UCSD-AML1 (cell line): ENCODE measurements at regions not wholly inside any gene's neighbourhood (a gene's known extent, or its start where the extent isn't known, plus 50 kb on each side); places are given as distances from the start of the nearest gene placed in this dataset.
"Not testable (repeated sequence)": the region's sequence is repeated elsewhere in the genome, so short reads cannot be mapped to it uniquely, and the experiment has no call there.

ENCODE experiments used
- DNase-seq: peaks from one replicate; lab custom pipeline; 2025; ENCODE audit not compliant: unreplicated experiment; lab: John Stamatoyannopoulos, UW

DNA sequence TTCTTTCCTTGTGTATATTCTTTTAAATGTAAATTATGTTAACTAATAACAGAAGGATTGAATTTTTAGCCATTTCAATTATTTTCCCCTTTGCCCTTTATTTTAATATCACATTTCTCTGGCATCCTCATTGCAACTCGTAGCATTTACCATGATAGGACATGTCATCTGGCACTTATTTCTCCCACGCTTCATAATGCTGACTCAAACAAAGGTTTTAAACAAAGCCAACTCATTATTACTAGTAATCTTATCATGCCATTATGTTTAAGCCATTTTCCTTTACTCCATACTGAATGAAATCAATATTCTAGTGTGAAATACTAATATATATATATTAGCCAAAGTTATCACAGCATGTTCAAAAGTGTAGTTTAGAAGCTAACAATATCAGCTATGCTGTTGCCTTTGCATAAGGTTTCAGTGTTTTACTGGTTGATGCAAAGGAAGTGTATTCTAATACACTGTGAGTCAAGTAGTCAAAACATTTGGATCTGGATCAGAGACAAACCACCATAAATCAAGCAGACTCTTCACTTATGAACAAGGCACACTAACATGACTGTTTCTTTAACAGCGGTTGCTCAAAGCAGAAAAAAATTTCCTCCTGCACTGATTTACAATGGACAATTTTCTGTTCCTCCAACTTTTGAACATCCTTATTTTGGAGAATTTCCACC, 281.6 kb downstream of the SLC7A11 start:
- DNase-seq, result no peak

DNA sequence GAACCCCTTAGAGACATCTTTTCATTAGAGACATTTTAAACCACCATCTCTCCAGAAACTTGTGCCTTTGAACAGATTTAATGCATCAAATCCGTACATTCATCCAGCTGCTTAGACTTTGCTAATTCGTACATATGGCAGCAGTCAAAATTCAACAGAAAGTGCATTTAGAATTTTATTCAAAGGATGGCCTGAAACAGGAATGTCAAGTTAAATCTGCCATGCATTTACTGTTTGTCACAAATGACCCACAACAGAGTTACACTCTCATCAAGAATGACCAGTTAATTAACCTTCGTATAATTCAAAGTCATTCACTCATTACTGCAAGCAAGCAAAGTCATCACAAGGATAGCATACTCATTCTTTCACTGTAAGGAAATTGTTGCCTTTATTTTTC, 284.3 kb downstream of the SLC7A11 start:
- DNase-seq, result no peak

DNA sequence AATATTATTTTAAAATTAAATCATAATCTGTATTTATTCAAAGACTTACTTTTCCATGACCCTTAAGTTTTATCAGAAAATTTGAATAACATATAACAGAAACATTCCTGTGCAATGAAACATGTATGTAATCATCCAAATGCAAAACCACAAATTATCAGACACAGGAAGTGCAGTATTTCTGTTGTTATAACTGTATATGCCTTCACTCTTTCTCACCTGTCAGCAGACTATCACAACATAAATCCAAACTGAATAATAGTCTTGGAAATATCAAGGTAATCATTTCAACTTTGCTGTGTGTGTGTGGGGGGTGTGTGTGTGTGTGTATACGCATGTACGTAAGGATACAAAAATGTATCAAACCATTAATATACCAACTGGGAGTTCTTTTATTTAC, 285.9 kb downstream of the SLC7A11 start:
- no peak for DNase-seq

DNA sequence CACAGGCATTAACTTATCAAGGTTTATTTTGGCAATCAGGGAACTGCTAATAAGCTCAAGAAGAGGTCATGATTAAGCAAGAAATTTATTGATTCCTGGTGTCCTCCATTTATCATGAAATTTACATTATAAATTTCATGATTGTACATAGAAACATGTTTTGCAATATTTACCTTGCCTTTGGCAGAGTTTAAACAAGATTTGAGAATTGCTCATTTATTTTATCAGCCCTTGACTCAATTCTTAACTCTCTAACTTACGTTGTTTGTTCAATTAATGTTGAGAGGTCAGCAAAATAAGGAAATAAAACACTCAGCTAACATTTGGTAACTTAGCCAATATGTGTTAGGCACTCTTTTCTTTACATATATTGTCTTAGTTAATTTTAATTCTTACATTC, 286.6 kb downstream of the SLC7A11 start:
- DNase-seq, result no peak

DNA sequence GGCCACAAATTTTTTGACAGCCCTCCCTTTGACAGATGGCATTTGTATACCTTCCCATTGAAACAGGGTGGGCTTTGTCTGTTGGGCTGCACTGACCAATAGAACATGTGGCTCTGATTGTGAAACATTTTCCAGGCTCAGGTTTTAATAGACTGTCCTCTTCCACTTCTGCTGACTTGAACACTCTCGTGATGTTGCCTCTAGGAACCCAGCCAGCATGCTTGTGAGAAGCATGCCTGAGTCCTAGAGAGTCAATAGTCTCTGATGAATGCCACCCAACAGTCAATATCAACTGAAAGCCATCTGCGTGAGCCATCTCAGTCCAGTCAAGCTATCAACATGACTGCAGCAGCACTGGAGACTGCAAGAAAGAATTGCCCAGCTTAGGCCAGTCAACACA, 290.0 kb downstream of the SLC7A11 start:
- no peak for DNase-seq

DNA sequence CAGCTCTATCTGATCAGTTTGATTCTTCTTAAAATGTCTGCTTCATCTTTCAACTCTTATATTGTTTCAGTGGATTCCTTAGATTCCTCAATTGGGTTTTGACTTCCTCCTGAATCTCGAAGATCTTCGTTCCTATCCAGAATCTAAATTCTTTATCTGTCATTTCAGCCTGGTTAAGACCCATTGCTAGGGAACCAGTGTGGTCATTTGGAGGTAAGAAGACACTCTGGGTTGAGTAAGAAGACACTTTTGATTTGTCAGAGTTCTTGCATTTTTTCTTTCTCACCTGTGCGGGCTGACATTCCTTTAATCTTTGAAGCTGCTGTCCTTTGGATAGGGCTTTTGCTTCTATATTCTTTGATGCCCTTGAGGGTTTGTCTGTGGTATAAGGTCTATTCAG, 291.9 kb downstream of the SLC7A11 start:
- no peak for DNase-seq

DNA sequence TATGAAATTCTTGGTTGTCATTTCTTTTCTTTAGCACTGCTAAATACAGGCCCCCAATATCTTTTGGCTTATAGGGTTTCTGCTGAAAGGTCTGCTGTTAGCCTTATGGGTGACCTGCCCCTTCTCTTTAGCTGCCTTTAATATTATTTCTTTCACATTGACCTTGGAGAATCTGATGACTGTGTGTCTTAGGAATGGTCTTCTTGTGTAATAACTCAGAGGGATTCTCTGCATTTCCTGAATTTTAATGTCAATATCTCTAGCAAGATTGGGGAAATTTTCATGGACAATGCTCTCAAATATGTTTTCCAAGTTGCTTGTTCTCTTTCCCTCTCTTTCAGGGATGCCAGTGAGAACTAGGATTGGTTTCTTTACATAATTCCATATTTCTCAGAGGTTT, 292.4 kb downstream of the SLC7A11 start:
- DNase-seq, result no peak

DNA sequence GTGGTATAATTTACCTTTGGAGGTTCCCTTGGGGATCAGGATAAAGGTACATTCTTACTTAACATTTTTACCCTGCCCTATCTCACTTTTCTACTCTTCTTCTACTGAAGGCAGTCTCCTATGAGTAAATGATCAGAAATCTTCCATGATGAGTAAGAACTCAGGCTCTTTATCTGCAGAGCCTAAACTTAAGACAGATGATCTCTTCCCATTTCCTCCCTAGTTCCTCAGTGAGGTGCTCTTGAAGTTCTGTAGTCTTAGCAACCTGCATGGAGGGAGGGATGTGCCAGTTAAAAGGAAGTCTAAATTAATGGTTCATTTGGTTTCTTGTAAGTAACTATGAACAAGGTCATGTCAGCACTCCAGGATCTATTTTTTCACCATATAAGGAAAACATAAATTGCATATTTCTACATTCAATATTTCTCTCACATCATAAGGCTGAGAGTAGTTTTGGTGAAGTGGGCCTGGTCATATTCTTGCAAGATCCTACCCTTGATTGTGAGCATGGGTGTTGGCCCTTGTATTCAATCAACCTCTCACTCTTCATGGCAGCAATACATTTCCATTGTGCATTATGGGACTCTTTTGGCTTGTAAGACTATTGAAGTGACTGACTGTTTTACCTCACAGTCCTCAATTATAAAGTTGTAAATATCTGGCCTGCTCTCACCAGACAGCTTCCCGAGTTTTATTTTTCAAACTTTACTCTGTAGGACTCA, 295.5 kb downstream of the SLC7A11 start:
- no peak for DNase-seq

DNA sequence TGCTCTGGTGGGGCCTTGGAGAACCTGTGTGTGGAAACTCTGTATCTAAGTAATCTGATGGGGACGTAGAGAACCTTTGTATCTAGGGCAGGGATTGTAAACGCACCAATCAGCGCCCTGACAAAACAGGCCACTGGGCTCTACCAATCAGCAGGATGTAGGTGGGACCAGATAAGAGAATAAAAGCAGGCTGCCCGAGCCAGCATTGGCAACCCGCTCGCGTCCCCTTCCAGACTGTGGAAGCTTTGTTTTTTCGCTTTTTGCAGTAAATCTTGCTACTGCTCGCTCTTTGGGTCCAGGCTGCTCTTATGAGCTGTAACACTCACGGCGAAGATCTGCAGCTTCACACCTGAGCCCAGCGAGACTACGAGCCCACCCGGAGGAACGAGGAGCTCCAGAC, 299.3 kb downstream of the SLC7A11 start:
- DNase-seq, result not testable (repeated sequence)

DNA sequence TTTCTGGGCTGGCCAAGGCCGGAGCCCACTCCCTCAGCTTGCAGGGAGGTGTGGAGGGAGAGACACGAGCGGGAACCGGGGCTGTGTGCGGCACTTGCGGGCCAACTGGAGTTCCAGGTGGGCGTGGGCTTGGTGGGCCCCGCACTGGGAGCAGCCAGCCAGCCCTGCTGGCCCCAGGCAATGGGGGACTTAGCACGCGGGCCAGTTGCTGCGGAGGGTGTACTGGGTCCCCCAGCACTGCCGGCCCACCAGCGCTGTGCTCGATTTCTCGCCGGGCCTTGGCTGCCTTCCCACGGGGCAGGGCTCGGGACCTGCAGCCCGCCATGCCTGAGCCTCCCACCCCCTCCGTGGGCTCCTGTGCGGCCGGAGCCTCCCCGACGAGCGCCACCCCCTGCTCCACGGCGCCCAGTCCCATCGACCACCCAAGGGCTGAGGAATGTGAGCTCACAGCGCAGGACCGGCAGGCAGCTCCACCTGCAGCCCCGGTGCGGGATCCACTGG, 300.1 kb downstream of the SLC7A11 start:
- not testable (repeated sequence) for DNase-seq

DNA sequence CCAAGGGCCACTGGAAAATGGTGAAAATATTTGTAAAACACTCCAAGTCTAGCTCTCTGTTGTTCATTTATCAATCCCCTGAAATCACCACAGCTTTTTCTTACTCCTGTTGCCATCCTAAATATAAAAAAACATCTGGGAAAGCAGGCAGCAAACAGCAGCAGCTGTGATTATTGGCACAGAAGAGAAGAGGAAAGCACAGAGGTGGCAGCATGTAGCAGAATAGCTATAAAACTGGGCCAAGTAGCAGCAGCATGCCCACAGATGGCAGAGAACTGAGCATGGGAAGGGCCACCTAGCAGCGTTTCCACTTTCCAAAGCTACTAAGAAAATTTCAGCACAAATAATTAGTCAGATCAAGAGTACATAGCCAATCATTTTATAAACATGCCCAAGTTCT, 307.2 kb downstream of the SLC7A11 start:
- DNase-seq, result no peak

DNA sequence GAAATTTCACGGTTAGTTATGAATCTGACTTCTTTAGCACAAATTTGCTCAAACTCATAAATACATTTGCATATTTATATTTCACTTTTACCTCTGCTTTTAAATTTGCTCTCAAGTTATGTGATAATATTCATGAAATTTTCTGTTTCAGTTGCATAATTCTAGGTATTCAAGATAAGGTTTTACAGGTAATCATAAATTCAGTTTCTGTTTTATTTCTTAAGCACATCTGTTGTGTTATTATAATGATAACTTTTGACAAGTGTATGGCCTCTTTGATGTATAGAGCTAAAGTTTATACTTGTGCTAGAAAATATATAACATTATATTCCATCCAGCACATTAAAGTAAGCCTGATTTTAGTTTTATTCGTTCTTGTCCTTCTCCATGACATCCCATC, 308.1 kb downstream of the SLC7A11 start:
- no peak for DNase-seq

DNA sequence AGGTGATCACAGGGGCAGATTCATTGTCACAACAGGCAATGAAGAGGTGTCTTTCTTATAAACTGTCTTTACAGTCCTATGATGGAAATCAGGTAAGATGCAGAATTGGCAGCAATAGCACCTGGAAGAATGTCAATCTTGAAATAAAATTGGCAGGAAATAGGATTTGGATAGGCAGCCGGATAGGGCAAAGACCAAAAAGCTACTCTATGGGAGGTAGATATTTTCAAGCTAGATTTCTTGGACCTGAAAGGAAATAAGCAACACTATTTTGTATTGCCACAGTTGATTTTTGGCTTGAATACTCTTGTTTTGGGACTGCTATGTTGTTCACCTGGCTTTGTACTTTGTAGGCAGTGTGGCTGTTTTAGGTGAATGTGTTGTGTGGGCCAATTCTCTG, 314.2 kb downstream of the SLC7A11 start:
- no peak for DNase-seq

DNA sequence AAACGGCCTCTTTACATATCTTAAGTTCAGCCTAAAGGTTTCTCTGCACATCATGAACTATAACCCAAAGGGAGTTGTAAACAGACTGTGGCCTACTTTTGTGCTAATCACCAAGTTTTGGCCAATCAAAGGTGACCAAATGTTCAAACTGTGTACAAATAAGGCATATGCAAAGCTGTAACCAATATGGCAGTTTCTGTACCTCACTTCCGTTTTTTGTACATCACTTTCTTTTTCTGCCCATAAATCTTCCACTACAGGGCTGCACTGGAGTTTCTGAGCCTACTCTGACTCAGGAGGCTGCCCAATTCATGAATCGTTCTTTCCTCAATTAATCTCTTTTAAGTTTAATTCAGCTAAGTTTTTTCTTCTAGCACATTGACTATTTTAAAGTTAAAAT, 318.7 kb downstream of the SLC7A11 start:
- no peak for DNase-seq

DNA sequence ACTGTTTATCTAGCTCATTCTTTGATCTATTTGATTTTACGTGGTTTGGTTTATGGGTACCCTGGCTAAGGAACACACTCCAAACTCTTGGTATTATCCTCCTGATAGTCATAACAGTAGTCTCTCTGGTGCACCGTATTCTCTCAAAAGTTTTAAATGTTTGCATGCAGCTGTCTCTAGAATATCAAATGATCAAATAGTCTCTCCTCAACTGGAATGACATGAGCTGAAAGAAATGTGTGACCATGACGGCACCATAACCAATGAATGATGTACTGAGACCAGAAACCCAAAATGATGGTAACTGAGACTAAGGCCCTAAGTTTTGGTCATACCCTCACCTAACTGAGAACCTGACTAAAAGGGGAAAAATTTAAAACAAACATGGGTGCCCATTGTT, 319.4 kb downstream of the SLC7A11 start:
- no peak for DNase-seq

DNA sequence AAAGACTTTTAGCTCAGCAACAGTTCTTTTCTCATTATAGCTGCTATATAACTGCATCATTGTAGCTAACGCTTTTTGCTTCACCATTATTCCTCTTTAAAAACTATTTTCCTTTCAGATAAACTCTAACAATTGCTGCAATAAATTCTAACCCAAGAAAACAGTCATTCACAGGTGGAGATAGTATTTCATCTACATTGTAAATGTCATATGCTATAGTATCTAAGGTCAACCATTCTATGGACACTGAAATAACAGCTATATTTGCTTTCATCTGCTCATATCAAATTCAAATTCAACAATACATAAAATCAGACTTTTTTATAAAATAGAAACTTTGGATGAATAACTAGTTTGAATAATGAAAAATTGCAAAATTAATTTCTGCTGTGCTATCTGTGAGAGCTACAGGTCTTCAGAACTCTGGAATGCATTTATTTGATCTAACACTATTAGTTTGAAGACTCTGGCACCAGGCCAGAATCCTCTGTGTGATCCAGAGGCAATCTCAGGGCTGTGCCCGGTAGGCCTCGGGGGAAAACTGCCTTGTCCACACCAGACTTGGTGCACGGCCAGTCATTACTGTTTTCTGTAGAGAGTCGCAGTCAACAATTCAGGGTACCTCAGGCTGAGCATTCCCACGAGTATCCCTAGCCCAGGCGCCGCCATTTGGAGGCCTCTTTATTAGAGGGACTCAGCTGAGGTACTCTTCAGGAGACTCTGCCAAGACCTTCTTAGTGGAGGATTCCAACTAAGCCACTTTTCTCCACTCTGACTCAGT, 332.4 kb downstream of the SLC7A11 start:
- DNase-seq, result no peak

DNA sequence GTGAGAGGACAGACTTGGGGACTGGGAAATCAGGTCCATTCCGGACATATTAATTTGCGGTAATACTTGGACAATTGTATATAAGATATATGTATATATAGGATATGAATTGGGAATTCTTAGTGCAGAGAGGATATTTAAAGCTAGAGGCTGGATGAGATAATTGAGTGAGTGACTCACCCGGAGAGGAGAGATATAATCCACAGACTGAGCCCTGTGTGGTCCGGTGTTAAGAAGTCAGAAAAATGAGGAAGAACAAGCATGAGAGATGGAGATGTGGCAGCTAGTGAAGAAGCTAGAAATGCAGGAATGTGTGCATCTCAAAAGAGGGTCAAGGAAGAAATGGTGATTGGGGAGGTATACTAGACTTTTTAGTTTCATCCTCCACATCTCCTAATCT, 336.2 kb downstream of the SLC7A11 start:
- no peak for DNase-seq

DNA sequence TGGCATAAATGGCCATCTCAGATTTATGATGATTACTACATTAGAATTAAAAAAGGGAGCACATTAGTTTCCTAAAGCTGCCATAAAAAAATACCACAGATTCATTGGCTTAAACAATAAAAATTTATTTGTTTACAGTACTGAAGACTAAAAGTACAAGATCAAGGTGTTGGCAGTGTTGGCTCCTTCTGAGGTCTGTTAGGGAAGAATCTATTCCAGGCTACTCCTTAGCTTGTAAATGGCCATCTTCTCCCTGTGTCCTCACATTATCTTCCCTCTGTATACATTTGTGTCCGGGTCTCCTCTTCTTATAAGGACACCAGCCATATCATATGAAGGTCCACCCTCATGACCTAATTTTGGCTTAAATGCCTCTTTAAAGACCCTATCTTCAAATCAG, 341.0 kb downstream of the SLC7A11 start:
- no peak for DNase-seq

DNA sequence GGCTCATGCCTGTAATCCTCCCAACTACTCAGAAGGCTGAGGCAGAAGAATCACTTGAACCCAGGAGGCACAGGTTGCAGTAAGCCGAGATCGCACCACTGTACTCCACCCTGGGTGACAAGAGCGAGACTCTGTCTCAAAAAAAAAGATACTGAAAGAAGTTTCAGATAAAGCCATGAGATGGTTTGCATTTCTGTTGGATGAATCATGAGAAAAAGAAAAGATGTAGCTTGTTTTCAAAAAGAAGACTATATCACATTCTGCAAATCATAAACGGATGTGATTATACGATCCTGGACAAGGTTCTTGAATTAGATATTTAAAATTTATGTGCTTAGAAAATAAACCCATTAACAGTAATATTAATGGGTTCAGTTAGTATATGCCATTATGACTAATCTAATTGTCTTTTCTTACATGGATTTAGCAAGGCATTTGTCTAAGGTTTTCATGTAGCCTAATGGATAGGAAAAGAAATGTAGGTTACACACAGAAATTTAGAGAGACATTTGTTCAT, 345.9 kb downstream of the SLC7A11 start:
- DNase-seq, result no peak

DNA sequence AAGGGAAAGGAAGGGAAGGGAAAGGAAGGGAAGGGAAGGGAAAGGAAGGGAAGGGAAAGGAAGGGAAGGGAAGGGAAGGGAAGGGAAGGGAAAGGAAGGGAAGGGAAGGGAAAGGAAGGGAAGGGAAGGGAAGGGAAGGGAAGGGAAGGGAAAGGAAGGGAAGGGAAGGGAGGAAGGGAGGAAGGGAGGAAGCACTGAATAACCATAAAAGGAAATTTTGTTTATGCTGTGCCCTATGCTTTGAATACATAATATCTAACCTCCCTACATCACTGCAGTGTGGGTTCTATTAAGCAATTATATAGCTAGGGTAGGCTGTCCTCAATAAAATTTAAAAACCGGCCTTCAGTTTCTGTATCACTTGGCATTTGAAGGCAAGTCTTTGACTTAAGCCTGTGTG, 346.6 kb downstream of the SLC7A11 start:
- not testable (repeated sequence) for DNase-seq

DNA sequence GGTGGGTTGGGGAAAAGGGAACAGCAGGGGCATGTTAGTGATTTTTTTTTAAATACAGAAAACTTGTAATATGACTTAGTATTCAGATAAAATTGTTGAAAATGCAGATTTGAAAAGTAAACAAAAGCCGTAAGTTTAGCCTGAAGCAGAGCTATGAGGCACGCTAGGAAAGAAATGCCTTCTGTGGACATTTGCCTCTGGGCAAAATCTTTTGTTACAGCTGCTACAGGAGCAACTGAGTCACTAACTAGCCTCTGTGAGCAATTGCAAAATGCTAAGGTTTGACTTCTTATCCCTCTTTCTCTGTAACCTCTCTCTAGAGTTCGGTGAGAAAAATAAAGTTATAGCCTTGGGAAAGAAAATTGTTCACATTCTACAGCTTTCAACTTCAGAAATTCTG, 350.0 kb downstream of the SLC7A11 start:
- no peak for DNase-seq

DNA sequence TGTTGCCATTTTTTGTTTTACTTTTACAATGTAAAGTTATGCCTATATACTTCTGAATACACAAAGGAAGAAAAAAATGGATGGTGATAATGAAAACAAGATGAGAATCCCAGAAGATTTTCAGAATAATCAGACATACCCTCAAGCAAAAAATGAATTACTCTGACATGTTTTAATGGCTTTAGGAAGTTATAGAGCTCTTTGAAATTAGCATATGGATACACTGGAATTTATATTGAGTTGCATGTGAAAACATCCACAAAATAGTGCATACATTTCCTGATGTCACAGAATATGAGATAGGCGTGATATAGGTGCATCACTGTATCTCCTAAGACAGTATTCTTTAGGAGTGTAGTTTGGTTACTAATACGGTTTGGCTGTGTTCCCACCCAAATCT, 351.3 kb downstream of the SLC7A11 start:
- DNase-seq, result no peak
